GM19025 (cell line): ENCODE measurements at regions not wholly inside any gene's neighbourhood (a gene's known extent, or its start where the extent isn't known, plus 50 kb on each side); places are given as distances from the start of the nearest gene placed in this dataset.

Source experiments
- ATAC-seq: cut with Tn5 transposase; IDR thresholded peaks from one replicate; pipeline ENCODE4 v1.9.1; 2021; ENCODE audit warnings: mild to moderate bottlenecking, low read depth, moderate library complexity; ENCODE audit not compliant: unreplicated experiment

DNA sequence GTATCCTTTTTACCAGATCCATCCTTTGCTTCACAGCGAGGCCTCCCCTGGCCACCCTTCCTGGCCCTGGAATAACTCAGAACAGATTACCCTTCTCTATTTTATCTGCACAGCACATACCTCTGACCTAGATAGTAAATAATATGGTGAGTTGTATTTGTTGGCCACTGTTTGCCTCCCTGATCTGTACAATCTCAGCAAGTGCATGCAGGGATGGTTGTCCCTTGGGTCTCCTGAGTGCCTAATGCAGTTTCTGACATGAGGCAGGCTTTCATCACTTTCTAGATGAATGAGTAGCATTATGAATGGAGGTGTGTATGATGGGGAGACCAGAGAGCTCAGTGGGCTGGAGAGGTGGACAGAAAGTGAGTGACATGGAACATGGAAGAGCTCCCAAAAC lies 525.1 kb upstream of the IGFBP3 start:
- no peak for ATAC-seq

- no peak for ATAC-seq
Observed at GRCh38 chr7:46444256-46444655, 523.2 kb upstream of the IGFBP3 start.

GRCh38 chr7:46440186-46440585 lies 519.1 kb upstream of the IGFBP3 start:
- ATAC-seq = no peak

- ATAC-seq = no peak
Observed at GRCh38 chr7:46432708-46433107, 511.6 kb upstream of the IGFBP3 start.

GRCh38 chr7:46428295-46428694 lies 507.2 kb upstream of the IGFBP3 start:
- no peak for ATAC-seq

DNA sequence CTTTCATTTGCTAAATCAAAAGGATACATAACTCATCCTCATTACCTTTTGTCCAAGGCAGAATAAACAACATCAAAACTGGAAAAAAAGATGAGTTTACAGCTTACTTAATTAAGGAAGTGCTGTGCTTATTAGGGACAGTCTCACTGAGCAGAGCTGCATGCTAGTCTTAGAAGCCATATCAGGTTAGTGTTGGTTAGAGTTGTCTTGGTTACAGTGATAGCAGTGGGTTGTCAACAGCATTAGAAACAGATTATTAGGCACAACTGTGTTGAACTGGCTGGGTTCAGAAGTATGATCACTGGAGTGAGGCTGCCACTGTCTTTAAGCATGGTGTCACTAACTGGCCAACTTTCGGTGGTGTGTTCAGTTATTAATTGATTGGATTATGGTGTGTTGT lies 503.9 kb upstream of the IGFBP3 start:
- no peak for ATAC-seq

- no peak for ATAC-seq
Observed at GRCh38 chr7:46421441-46422230, 500.6 kb upstream of the IGFBP3 start.

- no peak for ATAC-seq
Observed at GRCh38 chr7:46414946-46415345, 493.9 kb upstream of the IGFBP3 start.

GRCh38 chr7:46411236-46411635 lies 490.2 kb upstream of the IGFBP3 start:
- ATAC-seq = no peak

DNA sequence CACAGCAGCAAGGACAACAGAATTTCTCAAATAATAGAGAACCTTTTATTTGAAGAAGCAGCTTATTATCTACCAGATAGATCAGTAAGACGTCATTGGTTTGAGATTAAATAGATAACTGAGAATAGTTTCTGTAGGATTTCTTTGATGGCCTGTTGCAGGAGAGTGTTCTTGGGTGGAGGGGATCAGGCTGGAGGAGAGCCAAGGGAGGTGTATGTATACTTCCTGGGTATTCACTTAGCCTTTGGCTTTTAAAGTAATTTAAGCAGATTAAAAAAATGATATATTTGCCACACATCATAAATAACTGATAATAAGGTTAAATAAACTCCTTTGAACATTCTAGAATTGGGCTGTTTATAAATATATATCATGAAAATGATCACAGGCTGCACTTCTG lies 486.1 kb upstream of the IGFBP3 start:
- ATAC-seq = no peak

DNA sequence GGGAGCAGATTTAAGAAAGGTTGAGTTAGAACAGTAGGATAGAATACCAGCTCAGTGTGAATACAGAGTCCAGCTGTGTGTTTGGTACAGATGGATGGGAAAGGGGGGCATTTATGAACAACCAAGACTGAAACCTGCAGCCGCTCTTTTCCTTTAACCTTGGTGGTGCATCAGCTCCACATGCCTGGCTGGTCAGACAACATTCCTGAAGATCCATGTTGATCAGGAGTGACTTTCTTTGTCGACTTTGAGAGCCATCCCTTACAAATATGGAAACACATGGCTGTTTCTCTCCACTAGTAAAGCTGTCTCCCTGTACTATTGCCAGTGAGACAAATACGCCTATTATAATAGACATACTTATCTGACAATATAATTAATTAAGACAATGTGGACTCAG lies 476.5 kb upstream of the IGFBP3 start:
- no peak for ATAC-seq

DNA sequence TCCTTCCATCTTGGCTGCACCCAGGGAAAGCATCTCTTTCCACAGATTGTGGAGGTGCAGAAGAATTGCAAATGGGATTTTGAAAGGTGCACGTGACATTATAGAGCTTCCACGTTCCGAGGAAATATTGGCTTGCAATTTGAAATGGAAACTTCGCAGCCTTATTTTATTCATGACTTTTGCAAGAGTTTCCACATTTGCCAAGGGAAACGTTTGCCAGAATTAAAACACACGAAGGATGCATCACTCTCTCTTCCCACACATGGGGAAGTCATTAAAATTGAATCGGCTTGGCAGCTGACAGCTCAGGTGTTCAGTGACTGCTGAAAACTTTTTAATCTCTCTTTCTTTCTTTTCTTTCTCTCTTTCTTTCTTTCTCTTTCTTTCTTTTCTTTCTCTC lies 475.4 kb upstream of the IGFBP3 start:
- no peak for ATAC-seq

DNA sequence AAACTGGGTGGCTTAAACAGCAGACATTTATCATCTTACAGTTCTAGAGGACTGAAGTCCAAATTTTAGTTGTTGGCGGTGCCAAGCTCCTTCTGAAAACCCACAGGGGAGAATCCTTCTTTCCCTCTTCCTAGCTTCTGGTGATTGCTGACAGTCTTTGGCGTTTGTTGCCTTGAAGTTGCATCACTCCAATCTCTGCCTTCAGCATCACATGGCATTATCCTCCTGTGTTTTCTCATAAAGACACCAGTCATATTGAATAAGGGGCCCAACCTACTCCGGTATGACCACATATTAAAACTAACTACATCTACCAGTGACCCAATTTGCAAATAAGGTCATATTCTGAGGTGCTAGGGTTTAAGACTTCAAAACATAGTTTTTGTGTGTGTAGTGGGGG lies 472.1 kb upstream of the IGFBP3 start:
- no peak for ATAC-seq

- ATAC-seq = no peak
Observed at GRCh38 chr7:46391231-46392201, 470.4 kb upstream of the IGFBP3 start.

GRCh38 chr7:46390042-46390441 lies 469.0 kb upstream of the IGFBP3 start:
- ATAC-seq = no peak

DNA sequence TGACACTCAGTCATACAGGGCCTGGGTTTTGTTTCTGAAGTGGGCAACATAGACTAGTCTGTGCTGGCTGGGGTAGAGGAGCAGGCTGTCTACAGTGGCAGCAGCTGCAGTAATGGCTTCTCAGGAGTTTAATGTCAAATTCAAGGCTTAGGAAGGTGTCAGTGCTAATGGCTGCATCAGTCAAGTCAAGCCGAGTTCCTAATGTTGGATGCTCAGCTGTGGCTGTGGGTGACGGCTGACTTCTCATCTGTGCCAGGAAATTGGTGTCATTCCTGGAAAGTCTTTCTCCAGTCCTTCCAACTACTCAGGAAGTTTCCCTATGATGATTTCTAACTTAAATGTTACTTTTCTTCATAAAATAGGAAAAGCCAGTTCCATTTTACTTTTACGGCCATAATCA lies 468.1 kb upstream of the IGFBP3 start:
- ATAC-seq = no peak

GRCh38 chr7:46387646-46388045 lies 466.6 kb upstream of the IGFBP3 start:
- no peak for ATAC-seq

- no peak for ATAC-seq
Observed at GRCh38 chr7:46386428-46387399, 465.6 kb upstream of the IGFBP3 start.

- ATAC-seq = no peak
Observed at GRCh38 chr7:46385662-46386309, 464.7 kb upstream of the IGFBP3 start.

- ATAC-seq = no peak
Observed at GRCh38 chr7:46383605-46384004, 462.5 kb upstream of the IGFBP3 start.
